ENCODE measurements at regions not wholly inside any gene's neighbourhood (a gene's known extent, or its start where the extent isn't known, plus 50 kb on each side); places are given as distances from the start of the nearest gene placed in this dataset.

DNA sequence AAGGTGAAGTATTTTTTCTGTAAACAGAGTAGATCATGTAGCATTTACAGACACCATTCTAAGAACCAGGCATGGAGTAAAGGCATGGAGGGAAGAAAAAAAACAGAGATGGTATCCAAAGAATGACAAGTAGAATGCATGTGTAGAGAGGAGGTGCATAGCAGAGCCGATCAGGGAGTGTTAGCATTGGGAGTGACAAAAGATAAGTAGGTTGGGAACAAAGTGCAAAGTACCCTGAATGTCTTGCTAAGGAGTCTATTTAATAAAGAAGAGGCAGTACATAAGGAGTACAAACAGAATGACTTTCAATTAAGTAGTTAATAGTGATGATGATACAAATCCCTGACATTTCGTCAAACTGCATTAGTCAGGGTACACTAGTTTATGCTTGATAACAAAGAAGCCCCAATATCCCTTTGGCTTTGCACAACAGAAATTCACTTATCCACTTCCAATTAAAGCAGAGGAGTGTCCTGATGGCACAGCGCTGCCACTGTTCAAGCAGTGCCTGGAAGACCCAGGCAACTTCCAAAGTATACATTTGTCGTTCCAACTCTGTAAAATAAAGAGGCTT lies 371.5 kb downstream of the TNS3 start:
- no peak for TF ChIP-seq EZH2 (IDR thresholded peaks at IDR 0.05)
- TF ChIP-seq, protein P1, sequence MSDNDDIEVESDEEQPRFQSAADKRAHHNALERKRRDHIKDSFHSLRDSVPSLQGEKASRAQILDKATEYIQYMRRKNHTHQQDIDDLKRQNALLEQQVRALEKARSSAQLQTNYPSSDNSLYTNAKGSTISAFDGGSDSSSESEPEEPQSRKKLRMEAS (IDR thresholded peaks at IDR 0.05): no peak
- no peak for TF ChIP-seq JUND (IDR thresholded peaks at IDR 0.05)
- no peak for TF ChIP-seq RAD21 (IDR thresholded peaks at IDR 0.05; ENCODE audit: low read depth)
- TF ChIP-seq CEBPB (IDR thresholded peaks at IDR 0.05; ENCODE audit: low read depth): no peak
- TF ChIP-seq SRF (IDR thresholded peaks at IDR 0.05; ENCODE audit: low read depth): no peak
- TF ChIP-seq, protein P2, sequence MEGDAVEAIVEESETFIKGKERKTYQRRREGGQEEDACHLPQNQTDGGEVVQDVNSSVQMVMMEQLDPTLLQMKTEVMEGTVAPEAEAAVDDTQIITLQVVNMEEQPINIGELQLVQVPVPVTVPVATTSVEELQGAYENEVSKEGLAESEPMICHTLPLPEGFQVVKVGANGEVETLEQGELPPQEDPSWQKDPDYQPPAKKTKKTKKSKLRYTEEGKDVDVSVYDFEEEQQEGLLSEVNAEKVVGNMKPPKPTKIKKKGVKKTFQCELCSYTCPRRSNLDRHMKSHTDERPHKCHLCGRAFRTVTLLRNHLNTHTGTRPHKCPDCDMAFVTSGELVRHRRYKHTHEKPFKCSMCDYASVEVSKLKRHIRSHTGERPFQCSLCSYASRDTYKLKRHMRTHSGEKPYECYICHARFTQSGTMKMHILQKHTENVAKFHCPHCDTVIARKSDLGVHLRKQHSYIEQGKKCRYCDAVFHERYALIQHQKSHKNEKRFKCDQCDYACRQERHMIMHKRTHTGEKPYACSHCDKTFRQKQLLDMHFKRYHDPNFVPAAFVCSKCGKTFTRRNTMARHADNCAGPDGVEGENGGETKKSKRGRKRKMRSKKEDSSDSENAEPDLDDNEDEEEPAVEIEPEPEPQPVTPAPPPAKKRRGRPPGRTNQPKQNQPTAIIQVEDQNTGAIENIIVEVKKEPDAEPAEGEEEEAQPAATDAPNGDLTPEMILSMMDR (IDR thresholded peaks at IDR 0.05 in 2 of 3, conservative IDR thresholded peaks at IDR 0.05 in 1 of 3; ENCODE audit: borderline replicate concordance in 1 of 3, insufficient read depth in 1 of 3, low read depth in 2 of 3, low read length in 2 of 3): no peak
- TF ChIP-seq ZFX (IDR thresholded peaks at IDR 0.05): no peak
- intact Hi-C loops (cut with micrococcal nuclease): no loop called here
- no peak overlapping the region for H3K27ac ChIP-seq (ENCODE audit: low read depth, low read length)
- H4K20me1 ChIP-seq (ENCODE audit: insufficient read depth): no peaks in the 10 kb centered on the region
- no TSS peak for BruUV-seq (replicated peaks)
- POLR2A ChIA-PET: no interaction called here
- H3K9me2 ChIP-seq (ENCODE audit: insufficient read depth): 0 out of 2 replicates have a peak, but pooled peaks cover 2% of the 10 kb centered on the region
- CTCF ChIA-PET: no interaction called here
- no peak overlapping the region for H3K4me2 ChIP-seq (ENCODE audit: low read length)
- no peak overlapping the region for H3K9ac ChIP-seq (ENCODE audit: low read length)
- H3K9me3 ChIP-seq (ENCODE audit: control insufficient read depth in 1 of 2, insufficient read depth in 1 of 2, low read depth in 1 of 2, low read length in 2 of 2): no peaks in the 10 kb centered on the region
- H3K4me3 ChIP-seq (replicated peaks in 1 of 2; ENCODE audit: low read depth in 1 of 2, low read length in 2 of 2): no peak overlapping the region
- RAD21 ChIA-PET (ENCODE audit: low non-redundant PET in 1 of 2, low total read pairs in 2 of 2, uncharacterized antibody in 2 of 2, unreplicated experiment in 2 of 2): no interaction called here
- H3K79me2 ChIP-seq (ENCODE audit: insufficient read depth, low read length): no peaks in the 10 kb centered on the region
- ATAC-seq (no peak), DNase-seq (ENCODE audit: low read depth, low spot score) (no peak)
- H3K36me3 ChIP-seq (ENCODE audit: control insufficient read depth in 1 of 2, insufficient read depth in 2 of 2, low read length in 2 of 2): no peaks in the 10 kb centered on the region
- H3K4me1 ChIP-seq (ENCODE audit: control insufficient read depth in 1 of 2, insufficient read depth in 2 of 2, low read length in 2 of 2): no peaks in the 10 kb centered on the region
- no peak overlapping the region for H2AFZ ChIP-seq (ENCODE audit: low read depth, low read length, poor library complexity, severe bottlenecking)
- no peaks in the 10 kb centered on the region for H3K27me3 ChIP-seq (ENCODE audit: insufficient read depth, low read length)

DNA sequence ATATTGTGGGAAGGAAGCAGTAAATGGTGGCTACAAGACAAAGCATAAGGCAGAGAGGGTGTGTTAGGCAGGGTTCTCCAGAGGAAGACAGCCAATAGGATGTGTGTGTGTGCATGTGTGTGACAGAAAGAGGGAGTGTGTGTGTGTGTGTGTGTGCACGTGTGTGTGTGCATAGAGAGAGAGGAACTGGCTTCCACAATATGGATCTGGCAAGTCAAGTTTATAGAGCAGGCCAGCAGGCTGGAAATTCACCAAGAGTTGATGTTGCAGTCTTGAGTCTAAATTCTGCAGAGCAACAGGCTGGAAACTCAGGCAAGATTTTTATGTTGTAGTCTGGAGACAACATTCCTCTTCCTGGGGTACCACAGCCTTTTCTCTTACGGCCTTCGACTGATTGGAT lies 374.0 kb downstream of the TNS3 start:
- Histone ChIP-seq H3K27ac (ENCODE audit: low read depth, low read length) (no peak overlapping the region), H3K36me3 (ENCODE audit: control insufficient read depth in 1 of 2, insufficient read depth in 2 of 2, low read length in 2 of 2) (no peaks in the 10 kb centered on the region), H3K4me3 (replicated peaks in 1 of 2; ENCODE audit: low read depth in 1 of 2, low read length in 2 of 2) (no peak overlapping the region), H3K79me2 (ENCODE audit: insufficient read depth, low read length) (no peaks in the 10 kb centered on the region), H3K4me1 (ENCODE audit: control insufficient read depth in 1 of 2, insufficient read depth in 2 of 2, low read length in 2 of 2) (no peaks in the 10 kb centered on the region), H3K9ac (ENCODE audit: low read length) (no peak overlapping the region), H2AFZ (ENCODE audit: low read depth, low read length, poor library complexity, severe bottlenecking) (no peak overlapping the region), H4K20me1 (ENCODE audit: insufficient read depth) (no peaks in the 10 kb centered on the region), H3K9me3 (ENCODE audit: control insufficient read depth in 1 of 2, insufficient read depth in 1 of 2, low read depth in 1 of 2, low read length in 2 of 2) (no peaks in the 10 kb centered on the region), H3K4me2 (ENCODE audit: low read length) (no peak overlapping the region), H3K27me3 (ENCODE audit: insufficient read depth, low read length) (no peaks in the 10 kb centered on the region), H3K9me2 (ENCODE audit: insufficient read depth) (peaks cover 3% of the 10 kb centered on the region; the same call in 1 of the 2 replicates)
- DNase-seq (ENCODE audit: low read depth, low spot score) (no peak), ATAC-seq (no peak)
- BruUV-seq (replicated peaks): no TSS peak
- ChIA-PET POLR2A (no interaction called here), CTCF (no interaction called here), RAD21 (ENCODE audit: low non-redundant PET in 1 of 2, low total read pairs in 2 of 2, uncharacterized antibody in 2 of 2, unreplicated experiment in 2 of 2) (no interaction called here)
- intact Hi-C loops (cut with micrococcal nuclease): no loop called here
- TF ChIP-seq CEBPB (IDR thresholded peaks at IDR 0.05; ENCODE audit: low read depth) (no peak), SIN3A (IDR thresholded peaks at IDR 0.05; ENCODE audit: low read depth) (no peak), ZFX (IDR thresholded peaks at IDR 0.05) (no peak), ZNF274 (IDR thresholded peaks at IDR 0.05; ENCODE audit: low read depth, low read length) (no peak), ELF1 (IDR thresholded peaks at IDR 0.05; ENCODE audit: borderline replicate concordance, low read depth) (no peak), RAD21 (IDR thresholded peaks at IDR 0.05; ENCODE audit: low read depth) (no peak)
- TF ChIP-seq, protein P2 (IDR thresholded peaks at IDR 0.05 in 2 of 3, conservative IDR thresholded peaks at IDR 0.05 in 1 of 3; ENCODE audit: borderline replicate concordance in 1 of 3, insufficient read depth in 1 of 3, low read depth in 2 of 3, low read length in 2 of 3): no peak
- TF ChIP-seq, protein P3, sequence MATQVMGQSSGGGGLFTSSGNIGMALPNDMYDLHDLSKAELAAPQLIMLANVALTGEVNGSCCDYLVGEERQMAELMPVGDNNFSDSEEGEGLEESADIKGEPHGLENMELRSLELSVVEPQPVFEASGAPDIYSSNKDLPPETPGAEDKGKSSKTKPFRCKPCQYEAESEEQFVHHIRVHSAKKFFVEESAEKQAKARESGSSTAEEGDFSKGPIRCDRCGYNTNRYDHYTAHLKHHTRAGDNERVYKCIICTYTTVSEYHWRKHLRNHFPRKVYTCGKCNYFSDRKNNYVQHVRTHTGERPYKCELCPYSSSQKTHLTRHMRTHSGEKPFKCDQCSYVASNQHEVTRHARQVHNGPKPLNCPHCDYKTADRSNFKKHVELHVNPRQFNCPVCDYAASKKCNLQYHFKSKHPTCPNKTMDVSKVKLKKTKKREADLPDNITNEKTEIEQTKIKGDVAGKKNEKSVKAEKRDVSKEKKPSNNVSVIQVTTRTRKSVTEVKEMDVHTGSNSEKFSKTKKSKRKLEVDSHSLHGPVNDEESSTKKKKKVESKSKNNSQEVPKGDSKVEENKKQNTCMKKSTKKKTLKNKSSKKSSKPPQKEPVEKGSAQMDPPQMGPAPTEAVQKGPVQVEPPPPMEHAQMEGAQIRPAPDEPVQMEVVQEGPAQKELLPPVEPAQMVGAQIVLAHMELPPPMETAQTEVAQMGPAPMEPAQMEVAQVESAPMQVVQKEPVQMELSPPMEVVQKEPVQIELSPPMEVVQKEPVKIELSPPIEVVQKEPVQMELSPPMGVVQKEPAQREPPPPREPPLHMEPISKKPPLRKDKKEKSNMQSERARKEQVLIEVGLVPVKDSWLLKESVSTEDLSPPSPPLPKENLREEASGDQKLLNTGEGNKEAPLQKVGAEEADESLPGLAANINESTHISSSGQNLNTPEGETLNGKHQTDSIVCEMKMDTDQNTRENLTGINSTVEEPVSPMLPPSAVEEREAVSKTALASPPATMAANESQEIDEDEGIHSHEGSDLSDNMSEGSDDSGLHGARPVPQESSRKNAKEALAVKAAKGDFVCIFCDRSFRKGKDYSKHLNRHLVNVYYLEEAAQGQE (IDR thresholded peaks at IDR 0.05; ENCODE audit: low read depth): no peak
